Kidney glomerular epithelial cell (primary cell): ENCODE measurements at regions not wholly inside any gene's neighbourhood (a gene's known extent, or its start where the extent isn't known, plus 50 kb on each side); places are given as distances from the start of the nearest gene placed in this dataset.
A peak's percentile ranks its signal among the peaks of the same experiment; 100 is the strongest.

Experiments used
- DNase-seq: peaks from one replicate; lab custom pipeline; 2025; lab: John Stamatoyannopoulos, UW

DNA sequence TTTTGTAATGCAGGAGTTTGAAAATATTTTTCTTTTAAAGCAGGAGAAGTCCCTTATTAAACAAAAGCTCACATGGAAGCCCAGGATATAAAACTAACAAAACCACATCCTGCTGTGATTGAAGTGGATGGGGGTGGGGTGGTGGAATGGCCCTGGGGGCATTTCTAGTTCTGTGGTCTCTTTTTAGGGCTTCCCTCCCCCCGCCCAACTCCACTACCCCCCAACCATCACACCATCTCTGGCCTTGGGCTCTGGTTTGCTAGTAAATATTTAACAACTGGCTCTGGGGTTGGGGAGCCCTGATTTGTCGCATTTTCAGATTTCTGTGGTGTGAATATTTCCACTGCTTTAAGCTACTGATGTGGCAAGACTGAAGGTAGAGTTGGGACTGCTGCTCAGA is 279.6 kb upstream of the PLET1 start:
- DNase-seq, result no peak

DNA sequence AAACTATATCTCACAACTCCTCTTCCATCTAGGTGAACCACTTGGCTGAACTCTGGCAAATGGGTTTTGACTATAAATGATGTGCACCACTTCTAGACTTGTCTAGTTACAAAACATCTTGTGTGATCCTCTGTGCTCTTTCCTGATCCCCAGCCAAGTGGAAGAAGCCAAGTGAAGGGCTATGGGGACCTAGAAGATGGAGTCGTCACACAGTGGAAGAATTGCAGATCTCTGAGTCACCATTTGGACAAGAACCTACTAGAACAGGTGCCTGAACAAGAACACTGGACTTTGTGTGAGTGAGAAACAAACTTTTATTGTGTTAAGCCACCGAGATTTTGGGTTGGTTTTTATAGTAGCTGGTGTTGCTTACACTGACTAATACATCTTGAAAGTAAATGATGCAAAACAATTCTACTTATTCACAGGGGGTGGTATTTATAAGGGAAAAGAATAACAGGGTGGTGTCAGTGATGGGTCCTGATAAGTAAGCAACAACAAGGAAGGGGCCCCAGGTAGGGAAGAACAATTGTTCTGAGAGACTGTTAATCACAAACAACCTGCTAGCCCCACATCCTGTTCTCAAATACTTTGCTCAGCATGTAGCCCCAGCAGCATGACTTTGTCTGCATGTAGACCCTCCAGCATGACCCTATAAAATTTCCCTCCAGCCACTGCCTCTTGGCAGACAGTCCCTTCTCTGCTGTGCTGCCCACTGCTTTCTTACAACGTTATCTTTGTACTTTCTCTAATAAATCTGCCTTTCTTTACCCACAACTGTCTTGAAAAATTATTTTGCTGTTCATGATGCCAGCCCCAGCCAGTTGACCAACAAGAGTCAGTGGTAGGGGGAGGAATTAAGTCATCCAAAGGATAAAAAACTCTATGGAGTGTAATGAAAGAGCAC is 280.7 kb upstream of the PLET1 start:
- DNase-seq, result no peak

DNA sequence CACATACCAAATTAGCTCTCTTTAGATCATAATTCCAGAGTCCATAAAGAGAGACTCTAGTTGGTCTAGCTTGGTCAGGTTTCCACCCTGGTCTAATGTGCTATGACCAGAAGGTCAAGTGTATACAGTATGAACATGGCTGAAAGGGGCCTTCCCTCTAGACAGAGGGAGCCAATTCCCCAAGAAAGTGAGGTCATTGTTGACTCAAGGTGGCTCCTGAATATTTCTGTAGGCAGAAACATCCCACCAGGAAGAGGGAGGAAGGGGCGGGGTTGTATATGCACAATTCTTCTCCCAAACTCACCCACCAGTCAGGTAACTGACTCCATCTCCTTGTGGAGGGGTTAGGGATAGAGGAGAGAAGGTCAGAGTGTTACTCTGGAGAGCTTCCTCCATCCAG is 281.8 kb upstream of the PLET1 start:
- no peak for DNase-seq

DNA sequence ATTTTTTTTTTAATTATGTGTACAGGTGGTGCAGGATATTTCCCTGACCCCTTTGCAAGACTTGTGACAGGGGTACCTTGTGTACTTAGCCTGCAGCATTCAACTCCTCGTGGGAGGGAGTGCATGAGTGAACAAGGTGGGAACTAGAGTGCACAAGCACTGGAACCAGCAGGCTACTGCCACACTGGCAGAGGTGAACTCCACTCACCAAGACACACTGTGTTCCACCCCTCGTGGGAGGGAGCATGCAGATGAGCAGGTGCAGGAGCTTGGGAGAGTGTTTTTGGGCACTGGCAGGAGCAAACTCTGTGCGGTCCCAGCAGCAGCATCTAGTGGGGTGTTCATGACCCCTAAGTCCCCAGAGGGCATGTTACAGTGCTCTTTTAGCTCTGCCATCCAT is 282.7 kb upstream of the PLET1 start:
- DNase-seq, result no peak

DNA sequence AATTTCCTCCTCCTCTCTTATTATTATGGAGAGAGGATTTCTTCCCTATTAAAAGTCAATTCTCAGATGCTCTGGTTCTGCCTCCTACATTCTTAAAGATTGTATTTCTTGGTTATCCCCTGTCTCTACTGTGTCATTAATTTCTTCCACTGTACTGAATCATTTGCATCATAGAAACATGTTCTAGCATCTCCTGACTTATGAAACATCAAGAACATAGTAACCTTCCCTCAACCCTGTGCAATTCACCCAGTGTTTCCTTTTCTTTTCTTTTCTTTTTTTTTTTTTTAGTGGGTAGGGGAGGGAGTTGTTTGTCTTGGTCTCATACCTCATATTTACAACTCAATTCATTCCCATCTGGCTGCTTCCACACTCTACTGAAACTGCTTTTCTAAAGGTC is 288.0 kb upstream of the PLET1 start:
- no peak for DNase-seq

DNA sequence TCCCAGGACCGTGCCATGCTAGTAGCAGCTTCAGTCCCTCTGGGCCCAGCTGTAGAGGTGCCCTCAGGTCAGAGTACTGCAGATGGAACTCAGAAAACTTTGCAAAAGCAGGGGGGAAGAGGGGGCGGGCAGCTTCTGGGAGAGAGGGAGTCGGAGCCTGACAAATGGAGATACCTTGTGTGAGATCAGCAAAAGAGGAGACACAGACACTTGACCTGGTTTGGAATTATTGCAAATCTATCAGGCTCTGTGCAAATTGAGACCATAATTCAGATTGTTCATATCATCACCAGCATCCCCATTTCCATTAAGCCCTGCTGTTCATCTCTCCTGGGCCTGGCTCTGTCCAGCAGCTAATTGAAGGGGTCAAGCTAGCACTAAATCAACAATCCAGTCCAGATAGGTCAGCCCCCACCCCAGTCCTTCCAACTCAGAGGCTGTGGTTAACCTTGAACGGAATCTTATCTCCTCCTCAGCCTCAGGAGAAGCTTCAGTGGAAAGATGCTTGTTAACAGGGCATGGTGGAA is 292.6 kb upstream of the PLET1 start:
- DNase-seq, result no peak

DNA sequence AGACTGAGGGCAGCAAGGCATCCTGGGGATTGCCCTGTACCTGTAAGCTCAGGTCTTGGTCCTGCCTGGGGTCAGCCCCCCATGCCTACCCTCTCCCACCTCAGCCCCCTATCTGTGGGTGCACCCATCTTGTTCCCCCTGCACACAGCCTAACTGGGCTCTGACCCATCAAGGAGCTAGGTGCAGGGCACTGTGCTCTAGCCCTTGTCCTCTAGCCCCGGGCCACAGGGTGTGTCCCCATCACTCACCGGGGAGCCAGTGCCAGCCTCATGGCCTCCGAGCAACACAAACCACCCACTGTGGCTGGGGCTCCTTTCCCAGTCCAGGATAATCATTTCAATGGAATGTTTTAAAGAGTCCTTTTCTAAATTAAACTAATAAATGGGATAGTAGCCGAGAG is 293.9 kb upstream of the PLET1 start:
- no peak for DNase-seq

DNA sequence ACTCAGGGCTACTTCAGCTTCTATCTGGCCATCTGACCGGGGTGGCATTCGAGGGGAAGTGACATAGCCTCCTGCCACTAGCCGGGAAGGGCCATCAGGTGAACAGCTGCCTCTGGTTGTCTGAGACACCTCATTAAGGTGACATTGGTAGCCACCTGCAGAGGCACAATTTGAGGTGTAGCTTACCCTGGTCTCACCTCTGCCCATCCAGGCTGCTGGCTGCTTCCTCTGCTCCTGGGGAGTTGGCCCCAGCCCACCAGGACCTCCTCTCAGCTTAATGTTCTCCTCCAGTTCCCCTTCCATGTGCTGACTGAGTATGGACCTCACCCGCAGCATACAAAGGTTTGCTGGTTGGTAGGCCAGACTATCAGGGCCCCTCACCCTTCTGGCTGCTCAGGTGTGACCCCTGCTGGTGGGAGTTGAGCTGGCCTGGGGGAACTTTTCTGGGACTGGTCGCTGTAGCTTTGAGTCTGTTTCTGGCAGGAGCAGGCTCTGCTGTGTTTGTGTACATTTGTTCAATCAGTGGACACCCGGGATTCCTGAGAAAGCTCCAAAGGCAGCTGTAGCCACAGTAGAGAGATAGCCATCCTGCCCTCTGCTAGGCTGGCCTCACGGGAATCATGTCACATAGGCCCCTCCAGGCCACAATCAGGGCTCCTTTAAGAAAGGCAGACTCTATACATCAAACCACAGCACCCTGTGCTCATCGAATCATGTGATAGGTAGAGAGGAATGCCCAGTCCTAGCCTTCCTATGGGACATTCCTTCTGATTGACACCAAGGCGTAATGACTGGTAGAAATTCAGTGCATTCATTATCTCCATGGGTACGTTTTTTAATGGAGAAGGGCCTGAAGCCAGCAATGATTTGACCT is 295.1 kb upstream of the PLET1 start:
- DNase-seq, result peak; percentile 21

DNA sequence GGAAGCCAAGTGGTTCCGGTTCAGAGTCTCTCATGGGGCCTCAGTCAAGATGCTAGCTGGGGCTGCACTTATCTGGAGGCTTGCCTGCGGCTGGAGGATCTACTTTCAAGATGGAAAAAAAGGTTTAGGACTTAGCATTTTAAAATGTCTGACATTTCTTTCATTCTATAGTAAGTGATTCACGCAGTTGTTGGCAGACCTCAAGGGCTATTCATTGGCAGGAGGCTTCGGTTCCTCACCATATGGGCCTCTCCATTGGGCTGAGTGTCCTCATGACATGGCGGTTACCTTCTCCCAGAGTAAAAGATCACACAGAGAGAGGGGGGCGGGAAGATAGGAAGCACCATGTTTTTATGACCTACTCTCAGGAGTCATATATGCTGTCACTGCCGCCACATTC is 298.0 kb upstream of the PLET1 start:
- no peak for DNase-seq

DNA sequence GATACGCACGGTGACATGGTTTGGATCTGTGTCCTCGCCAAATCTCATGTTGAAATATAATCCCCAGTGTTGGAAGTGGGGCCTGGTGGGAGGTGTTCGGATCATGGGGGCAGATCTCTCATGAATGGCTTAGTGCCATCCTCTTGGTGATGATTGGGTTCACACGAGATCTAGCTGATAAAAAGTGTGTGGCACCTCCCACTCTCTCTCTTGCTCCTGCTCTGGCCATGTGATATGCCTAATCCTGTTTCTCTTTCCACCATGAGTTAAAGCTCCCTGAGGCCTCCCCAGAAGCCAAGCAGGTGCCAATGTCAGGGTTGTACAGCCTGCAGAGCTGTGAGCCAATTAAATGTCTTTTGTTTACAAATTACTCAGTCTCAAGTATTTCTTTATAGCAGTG is 303.1 kb upstream of the PLET1 start:
- DNase-seq, result no peak

DNA sequence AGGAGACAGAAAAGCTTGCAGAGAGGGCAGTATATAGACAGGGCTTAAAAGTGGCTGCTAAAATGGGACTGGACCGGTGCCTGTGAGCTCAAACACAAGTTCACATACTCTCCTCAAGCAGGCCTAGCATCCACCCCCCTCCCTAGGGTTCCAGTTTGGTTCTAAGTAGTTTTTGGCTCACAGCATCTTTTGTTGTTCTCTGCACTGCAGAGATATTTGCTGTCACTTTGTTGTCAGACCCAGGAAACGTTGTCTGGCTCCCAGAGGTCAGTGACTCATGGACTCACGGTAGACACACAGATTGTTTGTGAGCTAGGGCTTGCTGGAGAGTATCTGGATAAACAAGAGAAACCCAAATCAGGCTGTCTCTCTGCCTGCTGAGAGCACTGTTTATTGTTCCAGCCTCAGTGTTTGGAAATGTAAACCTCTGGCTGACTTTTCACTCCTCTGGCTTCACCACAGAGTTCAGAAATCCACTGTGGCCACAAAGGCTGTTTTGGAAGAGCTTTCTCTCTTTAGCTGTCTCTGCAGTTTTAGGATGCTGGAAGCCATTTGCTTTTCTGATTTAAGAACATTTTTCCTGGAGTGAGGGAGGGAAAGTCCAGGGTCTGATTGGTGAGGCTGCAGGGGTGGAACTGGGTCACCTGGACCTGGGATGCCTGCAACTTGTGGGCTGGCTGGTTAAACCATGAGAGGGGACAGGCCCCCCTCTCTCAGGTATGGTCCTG is 303.7 kb upstream of the PLET1 start:
- DNase-seq, result no peak

DNA sequence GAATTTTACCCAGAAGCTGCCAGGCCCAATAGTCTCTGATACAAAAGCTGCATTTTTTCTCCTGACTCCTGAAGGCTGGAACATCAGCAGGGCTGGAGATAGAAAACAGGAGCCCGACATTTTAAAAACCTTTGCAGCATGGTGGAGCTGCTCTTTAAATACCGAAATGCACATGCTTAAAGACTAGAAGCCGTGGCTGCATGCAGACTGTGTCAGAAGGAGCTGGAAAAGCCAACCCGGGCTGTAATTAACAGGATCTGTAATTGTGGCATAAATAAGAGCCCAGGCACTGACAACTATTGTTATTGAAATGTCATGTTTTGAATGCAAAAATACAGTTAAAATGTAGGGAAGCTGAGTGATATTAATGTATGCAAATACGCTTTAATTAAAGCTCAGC is 304.9 kb upstream of the PLET1 start:
- no peak for DNase-seq

DNA sequence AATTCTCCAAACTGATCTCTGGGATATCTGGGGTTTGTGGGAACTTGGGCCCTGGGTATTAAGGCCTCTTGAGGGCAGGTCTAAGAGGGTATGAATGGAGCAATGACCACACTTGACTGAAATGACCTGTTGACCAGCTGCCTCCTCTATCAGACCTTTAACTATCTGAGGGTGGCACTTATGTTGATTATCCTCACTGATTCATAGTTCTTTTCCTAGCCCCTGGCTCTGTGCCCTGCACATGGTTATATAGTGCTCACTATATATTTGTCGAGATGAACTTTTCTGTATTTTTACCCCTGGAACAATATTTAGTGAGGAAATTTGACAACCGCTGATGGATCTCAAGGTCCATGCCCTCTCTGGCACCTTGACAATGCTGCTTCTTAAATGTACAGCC is 305.5 kb upstream of the PLET1 start:
- DNase-seq, result no peak

DNA sequence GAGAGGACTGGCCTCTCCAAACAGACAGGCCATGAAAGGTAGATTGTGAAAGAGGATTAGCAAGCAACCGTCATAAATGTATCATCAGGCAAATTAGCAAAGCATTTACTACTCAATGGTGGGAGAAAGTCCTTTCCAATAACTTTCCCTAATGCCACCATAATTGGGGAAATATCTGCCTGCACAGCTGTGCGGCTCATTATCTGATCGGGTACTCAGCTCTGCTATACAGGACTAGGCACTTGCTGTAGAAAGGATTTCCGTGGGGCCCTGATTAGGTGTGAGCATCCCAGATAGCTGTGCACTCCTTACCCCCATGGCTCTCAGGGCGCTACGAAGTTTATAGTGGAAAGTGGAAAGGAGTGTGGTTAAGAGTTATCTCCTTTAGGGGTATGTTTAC is 309.7 kb upstream of the PLET1 start:
- no peak for DNase-seq

DNA sequence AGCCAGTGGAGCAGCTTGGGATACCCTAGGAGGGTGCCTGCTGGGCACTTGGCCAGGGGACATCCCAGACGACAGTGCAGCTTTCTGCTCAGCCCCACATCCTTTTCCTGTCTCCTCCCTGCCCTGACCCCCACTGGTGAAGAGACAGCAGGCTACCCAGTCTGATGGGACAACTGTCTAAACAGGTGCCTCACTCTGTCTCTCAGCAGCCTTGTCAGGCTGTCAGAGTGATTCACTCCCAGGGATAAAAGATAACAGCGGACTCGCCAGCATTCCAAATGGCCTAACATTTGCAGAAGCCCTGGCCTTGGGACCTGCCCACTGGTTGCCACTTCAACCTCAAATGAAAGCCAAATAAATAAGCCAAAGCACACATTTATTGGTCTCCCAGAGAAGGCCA is 318.6 kb upstream of the PLET1 start:
- DNase-seq, result no peak

DNA sequence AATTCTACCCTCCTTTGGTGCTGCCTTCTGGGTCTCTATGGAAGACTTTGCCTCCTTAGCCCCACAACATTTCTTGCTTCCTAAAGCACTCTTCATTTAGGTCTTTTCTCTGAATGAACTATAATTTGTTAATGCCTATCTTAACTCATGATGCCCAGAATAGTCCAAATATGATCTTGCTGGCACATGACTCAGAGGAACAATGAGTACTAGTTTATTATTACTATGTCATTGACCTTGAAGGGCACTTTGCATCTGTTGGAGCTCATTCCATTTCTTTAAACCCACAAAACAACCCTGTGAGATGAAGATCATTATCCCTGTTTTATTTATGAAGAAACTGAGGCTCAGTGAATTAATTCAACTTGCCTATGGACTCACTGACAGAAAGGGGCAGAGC is 320.2 kb upstream of the PLET1 start:
- no peak for DNase-seq

DNA sequence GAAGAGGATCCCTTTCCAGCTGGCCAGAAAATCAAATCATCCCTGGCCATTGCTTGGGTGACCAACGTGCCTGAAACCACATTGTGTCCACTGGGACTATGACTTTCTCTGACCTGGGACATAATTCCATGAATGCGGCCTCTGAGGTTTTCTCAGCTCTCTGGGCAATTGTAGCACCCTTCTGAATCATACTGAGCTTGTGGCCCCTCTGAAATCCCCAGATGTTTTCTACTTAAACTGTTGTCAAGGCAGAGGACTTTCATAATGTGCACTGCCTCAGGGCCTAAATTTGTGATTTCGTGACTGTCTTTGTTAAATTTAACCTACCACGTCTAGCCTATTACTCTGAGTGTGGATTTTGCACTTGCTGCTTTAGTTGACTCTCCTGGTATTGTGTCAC is 321.1 kb upstream of the PLET1 start:
- DNase-seq, result no peak

DNA sequence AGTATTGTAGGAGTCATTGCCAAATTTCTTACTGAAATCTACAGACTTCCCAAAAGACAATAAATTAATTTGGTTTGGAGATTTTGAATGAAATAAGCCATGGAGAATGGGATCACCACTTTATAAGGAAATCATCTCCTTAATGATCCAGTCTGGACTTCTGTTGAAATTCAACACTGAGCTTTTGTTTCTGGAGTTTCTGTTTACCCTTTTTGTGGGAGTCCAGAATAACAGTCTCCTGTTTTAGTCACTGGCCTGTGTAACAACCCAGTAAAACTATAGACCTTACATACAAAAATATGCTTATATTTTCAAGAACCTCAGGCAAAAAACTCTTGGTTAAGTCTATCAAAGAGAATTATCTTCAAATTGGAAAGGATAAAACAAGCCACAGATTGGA is 321.7 kb upstream of the PLET1 start:
- DNase-seq, result no peak

DNA sequence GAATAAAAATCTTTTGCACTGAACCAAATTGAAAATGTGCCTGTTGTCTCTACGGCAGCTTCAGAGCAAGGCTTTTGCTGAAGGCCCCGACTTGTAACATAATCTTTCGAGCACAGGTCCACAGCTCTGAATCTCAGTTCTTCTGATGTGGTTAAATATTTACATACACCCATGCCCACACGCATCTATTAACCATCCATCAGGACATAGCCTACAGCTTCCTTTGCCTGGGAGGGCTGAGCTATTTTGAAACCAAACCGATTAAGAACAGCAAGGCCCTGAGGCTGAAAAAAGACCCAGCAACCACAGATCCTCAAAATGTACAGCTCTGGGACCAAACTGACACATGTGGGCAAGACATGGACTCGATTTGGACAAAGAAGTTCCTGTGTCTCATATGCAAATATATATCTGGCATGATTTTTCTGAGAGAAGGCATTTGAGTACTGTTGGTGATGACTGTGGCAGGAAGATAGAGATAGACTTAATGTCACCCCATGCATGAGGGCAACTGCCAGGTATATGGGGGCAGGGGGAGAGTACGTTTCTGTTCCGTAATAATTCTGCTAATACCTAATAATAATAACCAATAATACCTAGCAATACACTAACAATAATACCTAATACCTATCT is 322.7 kb upstream of the PLET1 start:
- DNase-seq, result no peak

DNA sequence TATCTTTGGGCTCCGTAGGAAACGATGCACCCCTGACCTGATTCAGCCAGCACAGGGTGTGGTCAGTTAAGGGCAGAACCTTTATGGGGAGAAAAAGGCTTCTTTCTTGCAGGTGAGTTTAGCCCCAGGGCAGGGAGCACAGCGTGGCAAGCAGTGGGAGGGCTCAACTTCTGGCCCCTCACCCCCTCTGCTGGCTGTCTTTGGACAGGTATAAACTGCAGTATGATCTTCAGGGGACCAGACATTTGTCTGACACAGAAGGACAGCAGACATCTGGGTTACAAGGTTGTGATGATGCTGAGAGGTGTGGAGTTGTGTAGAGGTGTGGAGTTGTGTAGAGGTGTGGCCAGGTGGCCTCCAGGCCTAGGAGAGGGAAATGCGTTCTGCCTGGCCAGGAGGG is 324.0 kb upstream of the PLET1 start:
- DNase-seq, result no peak

DNA sequence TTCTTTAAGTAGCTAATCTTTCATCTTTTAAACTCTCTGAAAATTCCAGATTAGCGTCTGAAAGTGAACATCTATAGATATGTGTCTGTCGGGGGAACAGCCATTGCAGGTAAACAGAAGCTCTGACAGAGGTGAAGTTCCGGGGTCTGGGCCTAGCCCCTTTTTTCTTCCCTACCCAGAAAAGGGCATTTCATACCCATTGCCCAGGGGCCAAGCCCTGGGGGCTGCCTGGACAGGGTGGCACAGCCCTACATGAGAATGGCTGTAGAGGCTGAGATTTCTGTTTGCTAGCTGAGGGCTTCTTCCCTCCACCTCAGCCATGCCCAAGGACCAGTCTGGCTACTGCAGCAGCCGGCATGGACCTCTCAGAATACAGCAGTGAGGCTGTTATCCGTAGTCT is 327.0 kb upstream of the PLET1 start:
- no peak for DNase-seq

DNA sequence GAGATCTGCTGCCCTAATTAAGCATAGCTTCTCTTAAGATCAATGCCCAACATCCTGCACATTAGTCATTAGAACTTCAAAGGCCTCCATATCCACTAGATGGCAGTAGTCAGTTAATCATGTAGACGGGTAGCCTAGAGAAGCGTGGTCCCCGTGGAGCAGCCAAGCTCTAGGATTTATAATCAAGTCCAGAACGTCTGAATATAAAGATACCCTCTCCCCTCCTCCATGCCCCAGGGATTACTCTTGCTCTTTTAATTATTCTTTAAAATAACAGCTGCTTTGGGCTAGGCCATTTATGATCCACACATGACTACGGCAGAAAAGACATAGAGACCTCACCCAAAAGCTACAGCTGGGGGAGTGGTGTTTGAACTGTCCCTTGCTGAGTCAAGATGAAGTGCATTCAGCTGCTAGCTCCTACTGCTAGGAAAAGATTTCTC is 327.6 kb upstream of the PLET1 start:
- DNase-seq, result peak; percentile 82
